Glomerular visceral epithelial cell (primary cell): ENCODE measurements at regions not wholly inside any gene's neighbourhood (a gene's known extent, or its start where the extent isn't known, plus 50 kb on each side); places are given as distances from the start of the nearest gene placed in this dataset.
A peak's percentile ranks its signal among the peaks of the same experiment; 100 is the strongest.
"Not testable (repeated sequence)": the region's sequence is repeated elsewhere in the genome, so short reads cannot be mapped to it uniquely, and the experiment has no call there.

Source experiments
- DNase-seq: peaks from one replicate; pipeline ENCODE4 v3.0.0-alpha.2; 2016; ENCODE audit errors: extremely low spot score

- DNase-seq, result no peak
Observed at GRCh38 chr14:37842106-37842505, 246.7 kb downstream of the TTC6 start.

- DNase-seq, result no peak
Observed at GRCh38 chr14:37843954-37844607, 248.7 kb downstream of the TTC6 start.

DNA sequence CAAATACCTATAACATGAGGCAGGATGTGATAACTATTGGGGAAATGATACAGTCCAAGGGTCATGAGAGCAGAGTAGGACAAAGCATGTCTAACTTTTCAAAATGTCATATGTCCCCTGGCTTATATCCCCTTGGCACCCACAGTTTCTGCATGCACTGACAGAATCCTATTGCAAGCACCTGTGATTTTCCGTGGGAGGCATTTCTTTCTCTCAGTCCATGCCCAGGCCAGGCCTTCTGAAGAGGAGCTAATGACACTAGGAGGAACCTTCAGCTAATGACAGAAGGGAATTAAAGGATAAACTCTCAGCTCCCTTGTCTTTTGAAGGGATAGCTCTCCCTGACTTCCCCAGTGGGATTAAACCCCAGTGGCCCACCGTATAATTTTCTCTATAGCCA, 249.2 kb downstream of the TTC6 start:
- DNase-seq, result no peak

DNA sequence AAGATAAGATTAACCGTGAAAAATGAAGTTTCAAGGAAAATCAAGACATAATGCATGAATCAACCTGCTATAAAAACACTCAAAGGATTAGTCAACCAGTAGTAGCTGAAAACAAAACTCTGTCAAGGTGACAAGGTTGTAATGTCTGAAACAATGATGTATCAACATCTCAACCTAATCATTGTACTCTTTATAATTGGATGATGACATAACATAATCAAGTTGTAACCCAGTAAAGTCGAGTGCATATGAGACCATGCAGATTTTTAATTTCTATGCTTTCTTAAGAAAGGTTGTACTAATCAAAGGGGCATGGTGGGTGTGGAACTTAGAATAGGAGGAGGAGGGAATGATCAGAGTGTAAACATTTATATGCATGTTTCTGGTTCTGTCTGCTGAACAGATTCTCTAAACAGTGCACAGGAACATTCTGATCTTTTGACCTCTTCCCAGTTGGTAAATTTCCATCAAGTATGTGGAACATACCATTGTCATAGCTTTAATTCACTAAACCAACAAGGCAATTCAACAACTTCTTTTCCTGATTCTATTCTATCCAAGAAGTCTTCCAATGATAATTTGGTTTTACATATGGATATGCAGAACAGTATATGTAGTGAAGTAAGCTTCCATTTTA, 253.7 kb downstream of the TTC6 start:
- DNase-seq, result no peak

GRCh38 chr14:37851054-37851453, 255.6 kb downstream of the TTC6 start:
- no peak for DNase-seq

GRCh38 chr14:37855871-37856270, 260.4 kb downstream of the TTC6 start:
- DNase-seq, result no peak

- DNase-seq, result no peak
Observed at GRCh38 chr14:37857774-37858266, 262.4 kb downstream of the TTC6 start.

- DNase-seq, result no peak
Observed at GRCh38 chr14:37858733-37859132, 263.3 kb downstream of the TTC6 start.

GRCh38 chr14:37859177-37859576, 263.7 kb downstream of the TTC6 start:
- no peak for DNase-seq

DNA sequence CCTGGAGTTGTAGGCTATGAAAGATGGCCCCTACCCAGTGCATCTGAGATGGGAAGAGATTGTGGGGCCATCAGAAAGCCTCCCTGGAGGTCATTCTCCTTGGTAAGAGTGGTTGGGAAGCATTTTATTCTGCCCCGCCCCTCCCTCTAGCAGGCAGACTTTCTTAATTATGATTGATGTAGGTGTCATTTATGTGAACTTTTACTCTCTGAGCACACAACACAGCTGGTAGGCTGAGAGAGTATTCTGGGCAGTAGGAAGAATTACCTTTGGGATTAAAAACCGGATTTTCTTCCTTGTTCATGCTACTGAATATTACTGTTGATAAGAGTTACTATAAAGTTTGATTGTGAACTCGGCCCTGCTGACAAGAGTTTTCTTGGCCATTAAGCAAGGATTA, 266.8 kb downstream of the TTC6 start:
- no peak for DNase-seq

- no peak for DNase-seq
Observed at GRCh38 chr14:37864128-37864527, 268.7 kb downstream of the TTC6 start.

GRCh38 chr14:37864861-37865718, 269.7 kb downstream of the TTC6 start:
- no peak for DNase-seq

- DNase-seq, result no peak
Observed at GRCh38 chr14:37865719-37866549, 270.5 kb downstream of the TTC6 start.

DNA sequence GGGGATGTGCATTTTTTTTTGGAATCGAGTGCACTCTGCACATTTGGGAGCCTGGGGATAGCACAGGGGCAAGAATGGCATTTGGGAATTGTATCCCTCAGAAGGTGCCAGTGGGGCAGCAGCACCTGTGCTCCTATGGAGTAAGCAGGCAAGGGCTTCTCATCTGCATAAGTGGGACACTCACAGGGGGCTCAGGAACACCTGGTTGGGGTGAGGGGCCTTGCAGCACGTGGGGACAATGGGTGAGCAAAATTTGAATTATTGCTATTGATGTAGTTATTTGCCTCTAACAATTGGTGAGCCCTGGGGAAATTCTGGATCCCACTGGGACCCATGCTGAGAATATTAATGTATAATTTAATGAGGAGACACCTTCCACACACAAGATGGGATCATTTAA, 274.2 kb downstream of the TTC6 start:
- DNase-seq, result no peak

- no peak for DNase-seq
Observed at GRCh38 chr14:37870170-37870569, 274.7 kb downstream of the TTC6 start.

DNA sequence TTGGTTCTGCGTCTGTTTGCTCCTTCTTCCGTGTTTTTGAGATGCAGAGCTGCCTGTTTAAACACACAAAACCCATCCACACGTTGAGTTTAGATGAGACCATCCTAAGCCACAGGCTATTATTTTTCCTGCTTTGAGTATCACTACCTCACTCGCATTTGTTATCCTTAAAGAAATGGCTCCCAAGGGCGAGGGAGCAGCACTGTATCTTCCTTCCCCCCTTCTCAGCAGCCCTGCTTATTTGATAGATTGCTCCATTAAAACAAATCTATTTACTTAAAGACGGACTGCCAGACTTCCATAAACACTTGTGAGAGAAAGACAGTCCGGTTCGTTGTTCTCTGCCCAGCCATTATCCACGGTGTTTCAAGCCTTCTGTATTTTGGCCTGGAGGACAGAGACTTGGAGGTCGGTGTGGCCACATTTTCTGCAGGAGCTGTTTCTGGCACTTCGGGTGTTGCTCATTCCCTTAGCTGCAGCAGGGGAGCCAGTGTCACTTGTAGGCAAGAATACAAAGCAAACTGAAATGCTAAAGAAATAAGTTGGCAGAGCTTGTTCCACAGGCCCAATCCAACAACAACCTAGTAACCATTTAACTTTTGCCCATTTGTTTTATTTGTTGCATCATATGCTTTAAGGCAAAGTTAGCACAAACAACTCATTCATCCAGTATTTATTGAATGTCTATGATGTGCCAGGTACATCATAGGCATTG, 275.4 kb downstream of the TTC6 start:
- DNase-seq, result no peak

GRCh38 chr14:37874065-37874428, 278.6 kb downstream of the TTC6 start:
- DNase-seq, result not testable (repeated sequence)

DNA sequence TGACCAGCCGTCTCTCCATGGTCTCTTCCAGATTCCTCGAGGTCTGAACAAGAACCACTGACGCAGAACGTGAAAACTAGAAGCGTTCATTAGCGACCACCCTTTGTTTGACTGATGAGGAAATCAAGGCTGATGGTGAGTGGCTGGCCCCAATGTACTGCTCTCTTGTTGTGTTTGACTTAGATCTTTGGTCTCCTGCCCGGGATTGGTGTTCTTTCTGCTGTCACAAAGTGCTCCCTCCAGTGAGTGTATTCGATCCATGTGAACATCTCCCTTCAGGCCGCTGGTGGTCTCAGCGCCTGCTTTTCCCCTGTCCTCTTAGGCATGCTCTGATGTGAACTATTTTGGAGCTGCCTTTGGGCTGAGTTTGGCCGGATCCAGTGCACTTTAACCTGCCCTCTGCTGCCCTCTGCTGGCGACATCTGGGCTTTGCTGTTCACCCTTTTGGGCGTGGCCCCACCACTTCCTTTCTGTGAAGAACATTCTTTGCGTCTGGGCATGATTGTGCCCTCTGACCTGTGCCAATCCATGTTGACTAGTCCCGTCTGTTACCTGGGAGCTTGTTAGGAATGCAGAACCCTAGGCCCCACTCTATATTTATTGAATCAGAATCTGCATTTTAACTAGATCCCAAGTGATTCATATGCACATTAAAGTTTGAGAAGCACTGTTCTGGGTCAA, 279.1 kb downstream of the TTC6 start:
- peak; percentile 76 for DNase-seq

DNA sequence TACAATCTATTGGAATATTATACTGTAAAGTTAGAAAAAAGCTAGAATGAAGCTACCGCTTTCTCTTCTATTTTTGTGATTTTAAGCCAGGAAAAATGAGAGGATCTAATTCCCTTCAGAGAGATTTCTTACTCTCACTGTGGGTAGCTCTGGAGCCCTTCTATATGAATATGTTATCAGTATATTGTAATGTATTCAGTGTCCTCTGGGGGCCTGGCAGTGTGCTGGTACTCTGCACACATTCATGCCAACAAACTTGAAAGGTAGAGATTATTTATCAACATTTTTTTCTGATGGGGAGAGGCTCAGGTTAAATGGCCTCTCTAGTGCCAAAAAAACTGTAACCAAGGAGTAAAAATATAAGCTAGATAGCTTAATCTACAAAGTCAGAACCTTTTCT, 292.8 kb downstream of the TTC6 start:
- no peak for DNase-seq

DNA sequence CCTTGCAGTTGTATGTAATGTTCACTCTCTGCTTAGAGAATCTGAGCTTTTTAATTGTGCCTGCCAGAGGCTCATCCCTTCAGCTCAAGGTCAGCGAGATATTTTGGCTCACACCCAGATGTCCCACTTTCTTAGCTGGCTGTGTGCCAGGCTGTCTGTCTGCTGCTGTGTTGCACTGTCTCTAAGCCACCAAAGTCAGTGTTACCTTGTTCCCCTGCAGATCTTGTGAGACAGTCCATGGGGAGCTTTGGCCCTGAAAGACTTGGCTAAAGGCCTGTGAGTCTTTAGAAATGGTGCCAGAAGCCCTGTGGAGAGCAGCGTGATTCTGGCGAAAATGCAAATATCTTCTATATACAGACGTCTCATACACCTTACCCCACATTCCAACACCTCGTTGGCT, 293.7 kb downstream of the TTC6 start:
- no peak for DNase-seq

- DNase-seq, result no peak
Observed at GRCh38 chr14:37890095-37890494, 294.7 kb downstream of the TTC6 start.
